AG04450 (cell line): ENCODE measurements at regions not wholly inside any gene's neighbourhood (a gene's known extent, or its start where the extent isn't known, plus 50 kb on each side); places are given as distances from the start of the nearest gene placed in this dataset.

Experiments used
- CTCF ChIA-PET: fragments of 300-600, 350-600 bp; formaldehyde crosslinking; extraction: SDS; loops from one replicate; lab custom pipeline; 2022; ENCODE audit warnings: antibody characterized with exemption, inconsistent platforms; lab: Charles Lee
- POLR2A ChIA-PET: fragments of 350-600 bp; formaldehyde crosslinking; extraction: SDS; loops from one replicate; lab custom pipeline; 2021; ENCODE audit warnings: antibody characterized with exemption, inconsistent platforms; lab: Yijun Ruan, JAX
- DNase-seq: peaks from one replicate; pipeline ENCODE4 v3.0.0-alpha.2; 2011; ENCODE audit warnings: low read depth, low spot score
- H3K27ac ChIP-seq: one replicate; pipeline ENCODE4 v1.5.1; 2012; ENCODE audit warnings: low read depth, low read length, control low read depth
- H3K27me3 ChIP-seq: one replicate; pipeline ENCODE4 v1.6.0; 2012; ENCODE audit warnings: low read length; ENCODE audit not compliant: control insufficient read depth, insufficient read depth
- H3K4me3 ChIP-seq: 2 replicates; pipeline ENCODE4 v1.5.1; 2011; ENCODE audit warnings: mild to moderate bottlenecking, low read depth, low read length, control low read depth
- H3K9me3 ChIP-seq: 2 replicates; pipeline ENCODE4 v1.5.1; 2012; ENCODE audit warnings: low read length; ENCODE audit not compliant: control insufficient read depth, insufficient read depth
- TF ChIP-seq, protein P1 (sequence below): IDR thresholded peaks from 2 replicates; pipeline ENCODE4 v1.5.1; 2011; ENCODE audit warnings: low read depth, low read length, control low read depth, inconsistent platforms

DNA sequence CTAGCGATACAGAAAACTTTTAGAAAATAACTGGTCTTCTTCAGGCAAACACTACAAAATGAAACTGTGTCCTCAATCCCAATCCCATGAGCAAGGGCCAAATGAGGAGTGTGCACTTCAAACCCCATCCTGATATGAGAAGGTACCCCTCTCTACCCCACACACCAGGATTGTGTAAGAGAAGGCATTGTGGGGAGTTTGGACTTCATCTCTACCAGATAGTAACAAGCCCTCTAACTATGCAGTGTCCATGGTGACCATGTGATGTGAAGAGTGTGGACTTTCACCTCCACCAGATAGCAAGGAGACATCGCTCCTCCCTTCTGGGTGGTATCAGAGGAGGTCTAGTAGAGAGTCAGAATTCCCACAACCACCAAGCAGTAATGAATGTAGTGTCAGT lies 769.3 kb downstream of the MECOM start:
- DNase-seq = no peak
- H3K9me3 ChIP-seq = no peaks in the 10 kb centered on the region
- no peaks in the 10 kb centered on the region for H3K27me3 ChIP-seq
- ChIA-PET POLR2A (no interaction called here), CTCF (no interaction called here)
- TF ChIP-seq, protein P1, sequence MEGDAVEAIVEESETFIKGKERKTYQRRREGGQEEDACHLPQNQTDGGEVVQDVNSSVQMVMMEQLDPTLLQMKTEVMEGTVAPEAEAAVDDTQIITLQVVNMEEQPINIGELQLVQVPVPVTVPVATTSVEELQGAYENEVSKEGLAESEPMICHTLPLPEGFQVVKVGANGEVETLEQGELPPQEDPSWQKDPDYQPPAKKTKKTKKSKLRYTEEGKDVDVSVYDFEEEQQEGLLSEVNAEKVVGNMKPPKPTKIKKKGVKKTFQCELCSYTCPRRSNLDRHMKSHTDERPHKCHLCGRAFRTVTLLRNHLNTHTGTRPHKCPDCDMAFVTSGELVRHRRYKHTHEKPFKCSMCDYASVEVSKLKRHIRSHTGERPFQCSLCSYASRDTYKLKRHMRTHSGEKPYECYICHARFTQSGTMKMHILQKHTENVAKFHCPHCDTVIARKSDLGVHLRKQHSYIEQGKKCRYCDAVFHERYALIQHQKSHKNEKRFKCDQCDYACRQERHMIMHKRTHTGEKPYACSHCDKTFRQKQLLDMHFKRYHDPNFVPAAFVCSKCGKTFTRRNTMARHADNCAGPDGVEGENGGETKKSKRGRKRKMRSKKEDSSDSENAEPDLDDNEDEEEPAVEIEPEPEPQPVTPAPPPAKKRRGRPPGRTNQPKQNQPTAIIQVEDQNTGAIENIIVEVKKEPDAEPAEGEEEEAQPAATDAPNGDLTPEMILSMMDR = no peak
- H3K27ac ChIP-seq = no peak overlapping the region
- no peak overlapping the region for H3K4me3 ChIP-seq

DNA sequence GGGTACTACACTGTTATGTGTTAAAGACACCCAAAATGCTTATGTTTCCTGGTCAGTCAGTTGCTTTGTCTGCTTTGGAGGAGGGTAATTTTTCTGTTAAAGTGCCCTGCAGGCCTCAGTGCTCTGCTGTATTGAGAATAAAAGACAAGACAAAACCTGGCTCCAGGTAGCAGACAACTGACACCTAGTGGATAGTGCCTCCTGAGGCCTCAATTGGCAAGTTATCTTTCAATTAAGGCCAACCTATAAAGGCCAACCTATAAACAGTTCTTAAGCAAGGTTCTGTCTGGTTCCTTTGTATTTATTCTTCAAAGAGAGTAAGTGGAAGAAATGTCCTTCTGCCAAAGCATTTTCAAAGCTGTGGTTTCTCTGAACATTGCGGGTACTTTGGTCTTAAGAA lies 773.8 kb downstream of the MECOM start:
- no peak overlapping the region for H3K27ac ChIP-seq
- no peaks in the 10 kb centered on the region for H3K27me3 ChIP-seq
- DNase-seq = no peak
- TF ChIP-seq, protein P1 = no peak
- H3K9me3 ChIP-seq = no peaks in the 10 kb centered on the region
- CTCF ChIA-PET = interaction anchor here (1.7 kb wide), 1 partner anchor 25 kb away, joined by 5 read pairs; no protein-coding TSS in a partner anchor
- POLR2A ChIA-PET = no interaction called here
- H3K4me3 ChIP-seq = no peak overlapping the region

DNA sequence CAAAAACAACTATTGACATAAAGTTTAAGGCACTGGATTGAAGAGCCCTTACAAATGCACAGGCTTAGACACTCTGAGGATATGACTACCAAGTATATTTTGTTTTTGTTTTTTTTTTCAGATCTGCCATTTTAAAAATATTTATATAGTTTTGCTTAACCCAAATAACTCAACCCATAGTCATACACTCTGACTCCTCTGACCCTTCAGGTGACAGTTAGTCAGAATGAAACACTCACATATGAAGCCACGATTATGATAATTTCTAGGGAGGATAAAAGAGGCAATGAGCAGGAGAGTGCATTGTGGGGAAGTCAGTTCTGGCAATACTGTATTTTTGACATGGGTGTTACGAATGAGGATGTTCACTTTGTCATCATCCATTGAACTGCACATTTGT lies 774.7 kb downstream of the MECOM start:
- no peak overlapping the region for H3K4me3 ChIP-seq
- H3K27me3 ChIP-seq = no peaks in the 10 kb centered on the region
- H3K27ac ChIP-seq = no peak overlapping the region
- TF ChIP-seq, protein P1 = no peak
- ChIA-PET CTCF (interaction anchor here (3.3 kb wide), 1 partner anchor 24 kb away, joined by 11 read pairs; no protein-coding TSS in a partner anchor), POLR2A (no interaction called here)
- H3K9me3 ChIP-seq = no peaks in the 10 kb centered on the region
- no peak for DNase-seq

DNA sequence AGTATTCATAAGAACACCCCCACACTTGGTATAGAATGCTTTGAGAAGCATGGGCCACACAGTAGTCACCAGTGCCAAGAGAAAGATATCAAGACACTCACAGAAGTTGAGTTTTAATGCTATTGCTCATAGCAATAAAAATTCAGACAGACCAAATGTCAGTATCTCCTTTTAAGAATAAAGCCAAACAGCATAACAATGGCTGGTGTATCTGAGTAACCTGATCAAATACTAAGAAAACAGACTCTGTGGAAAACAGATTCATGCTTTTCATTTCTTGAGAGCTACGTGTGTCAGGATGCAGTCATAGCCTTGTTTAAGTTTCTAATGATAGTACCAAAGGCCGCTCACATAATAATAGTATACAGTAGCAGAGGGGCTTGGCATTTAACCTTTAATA lies 778.5 kb downstream of the MECOM start:
- no peaks in the 10 kb centered on the region for H3K9me3 ChIP-seq
- H3K27me3 ChIP-seq = no peaks in the 10 kb centered on the region
- DNase-seq = peak; percentile 6
- H3K4me3 ChIP-seq = no peak overlapping the region
- TF ChIP-seq, protein P1 = no peak
- ChIA-PET CTCF (interaction anchor here (3.4 kb wide), 1 partner anchor 20 kb away, joined by 26 read pairs; no protein-coding TSS in a partner anchor), POLR2A (no interaction called here)
- H3K27ac ChIP-seq = no peak overlapping the region

DNA sequence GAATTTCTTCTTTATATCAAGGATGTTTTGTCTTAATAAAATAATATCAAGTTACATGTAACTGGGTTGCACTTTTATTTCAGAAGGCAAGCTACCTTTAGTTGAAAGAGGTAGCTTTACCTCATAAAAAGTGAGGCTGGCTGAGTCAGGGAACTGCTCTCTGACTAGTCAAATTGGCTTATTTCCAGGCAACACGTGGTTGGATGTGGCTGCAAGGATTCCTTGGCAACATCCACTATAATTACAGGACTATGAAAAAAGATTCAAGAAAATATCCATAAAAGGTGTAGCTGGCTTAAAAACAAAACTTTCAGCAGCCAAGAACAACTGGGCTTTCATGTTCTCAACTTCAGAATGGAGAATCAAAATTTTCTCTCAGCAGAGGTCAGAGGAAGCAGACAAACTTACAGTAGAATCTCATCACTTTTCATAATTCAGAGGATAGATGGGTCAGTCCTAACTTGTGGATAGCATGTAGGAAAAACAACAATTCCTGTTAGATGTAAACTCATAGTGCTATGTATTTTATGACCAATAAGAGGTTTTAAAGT lies 779.1 kb downstream of the MECOM start:
- peak; percentile 48 for DNase-seq
- Histone ChIP-seq H3K9me3 (no peaks in the 10 kb centered on the region), H3K4me3 (no peak overlapping the region), H3K27ac (no peak overlapping the region), H3K27me3 (no peaks in the 10 kb centered on the region)
- TF ChIP-seq, protein P1 = no peak
- POLR2A ChIA-PET = no interaction called here
- CTCF ChIA-PET = interaction anchor here (1.0 to 3.4 kb wide), 3 partner anchors 20 to 837 kb away, joined by 3 to 26 read pairs (median 3); no protein-coding TSS in a partner anchor
